Stimulated activated naive CD8-positive, alpha-beta T cell treated with anti-CD3 and anti-CD28 coated beads, Interleukin-15, Interleukin-2, amounts not matched to agents 100 U/mL and 50 U/mL, for 24 hours (primary cell): ENCODE measurements at regions not wholly inside any gene's neighbourhood (a gene's known extent, or its start where the extent isn't known, plus 50 kb on each side); places are given as distances from the start of the nearest gene placed in this dataset.
"Not testable (repeated sequence)": the region's sequence is repeated elsewhere in the genome, so short reads cannot be mapped to it uniquely, and the experiment has no call there.

ENCODE experiments used
- ATAC-seq: fragments of 150-1000 bp; cut with Tn5 transposase; one replicate; pipeline ENCODE4 v1.10.0; 2021
- DNase-seq: peaks from one replicate; pipeline ENCODE4 v3.0.0; 2021

GRCh38 chr2:242048479-242048878 is 178.9 kb downstream of the RTP5 start:
- no peak for ATAC-seq
- no peak for DNase-seq

GRCh38 chr2:242049492-242049891 is 180.0 kb downstream of the RTP5 start:
- not testable (repeated sequence) for ATAC-seq, DNase-seq

- DNase-seq: no peak
- ATAC-seq: no peak
Observed at GRCh38 chr2:242051463-242051862, 181.9 kb downstream of the RTP5 start.

GRCh38 chr2:242052421-242052820 is 182.9 kb downstream of the RTP5 start:
- DNase-seq (no peak), ATAC-seq (no peak)

- ATAC-seq: no peak
- no peak for DNase-seq
Observed at GRCh38 chr2:242053921-242054320, 184.4 kb downstream of the RTP5 start.

GRCh38 chr2:242054406-242054805 is 184.9 kb downstream of the RTP5 start:
- ATAC-seq: no peak
- no peak for DNase-seq

GRCh38 chr2:242054881-242055801 is 185.6 kb downstream of the RTP5 start:
- ATAC-seq: no peak

GRCh38 chr2:242056026-242056425 is 186.5 kb downstream of the RTP5 start:
- ATAC-seq: no peak

More at GRCh38 chr2:242054881-242055801, 185.6 kb downstream of the RTP5 start:
- DNase-seq: no peak

GRCh38 chr2:242056785-242057184 is 187.3 kb downstream of the RTP5 start:
- ATAC-seq: no peak
- DNase-seq: no peak

More at GRCh38 chr2:242056026-242056425, 186.5 kb downstream of the RTP5 start:
- DNase-seq: no peak

GRCh38 chr2:242057379-242058040 is 188.0 kb downstream of the RTP5 start:
- no peak for DNase-seq
- ATAC-seq: no peak

GRCh38 chr2:242058116-242058680 is 188.7 kb downstream of the RTP5 start:
- DNase-seq: no peak
- ATAC-seq: no peak

- no peak for DNase-seq
- ATAC-seq: no peak
Observed at GRCh38 chr2:242059566-242059965, 190.0 kb downstream of the RTP5 start.

- no peak for DNase-seq
- no peak for ATAC-seq
Observed at GRCh38 chr2:242060212-242060835, 190.8 kb downstream of the RTP5 start.

- not testable (repeated sequence) for DNase-seq, ATAC-seq
Observed at GRCh38 chr2:242061930-242062329, 192.4 kb downstream of the RTP5 start.

- DNase-seq (no peak), ATAC-seq (no peak)
Observed at GRCh38 chr2:242063436-242063835, 193.9 kb downstream of the RTP5 start.

GRCh38 chr2:242063850-242064249 is 194.3 kb downstream of the RTP5 start:
- DNase-seq: no peak
- no peak for ATAC-seq

GRCh38 chr2:242064364-242065250 is 195.1 kb downstream of the RTP5 start:
- DNase-seq: no peak
- no peak for ATAC-seq

- ATAC-seq (no peak), DNase-seq (no peak)
Observed at GRCh38 chr2:242065426-242065825, 195.9 kb downstream of the RTP5 start.

GRCh38 chr2:242069018-242069417 is 199.5 kb downstream of the RTP5 start:
- ATAC-seq (no peak), DNase-seq (no peak)

GRCh38 chr2:242069938-242070395 is 200.4 kb downstream of the RTP5 start:
- ATAC-seq, DNase-seq: not testable (repeated sequence)

- DNase-seq, ATAC-seq: not testable (repeated sequence)
Observed at GRCh38 chr2:242070726-242071125, 201.2 kb downstream of the RTP5 start.
